Urothelium cell line (cell line): ENCODE measurements at regions not wholly inside any gene's neighbourhood (a gene's known extent, or its start where the extent isn't known, plus 50 kb on each side); places are given as distances from the start of the nearest gene placed in this dataset.
"Not testable (repeated sequence)": the region's sequence is repeated elsewhere in the genome, so short reads cannot be mapped to it uniquely, and the experiment has no call there.

Experiments
- DNase-seq: peaks from one replicate; pipeline ENCODE4 v3.0.0; 2011; ENCODE audit warnings: low spot score, mixed read lengths
- FAIRE-seq: peaks from 2 replicates; lab custom pipeline; 2011; peaks lifted over from hg19 to GRCh38; lab: Jason Lieb, UNC

DNA sequence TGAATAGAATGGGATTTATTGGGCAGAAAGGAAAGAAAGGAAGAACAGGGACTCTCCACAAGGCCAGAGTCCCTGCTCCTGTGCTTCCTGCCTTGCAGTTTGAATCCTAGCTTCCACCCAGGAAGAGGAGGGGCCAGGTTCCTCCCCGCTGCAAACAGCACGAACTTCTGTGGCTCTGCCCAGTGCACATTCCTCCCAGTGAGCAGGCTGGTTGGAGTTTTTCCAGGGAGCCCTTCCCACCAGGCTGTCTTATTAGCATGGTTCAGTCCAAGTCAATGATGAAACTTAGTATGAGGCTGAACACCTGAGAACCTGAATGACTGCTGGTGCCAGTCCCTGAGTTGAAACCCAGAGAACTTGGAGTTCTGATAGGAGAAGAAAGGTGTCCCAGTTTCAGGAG lies 247.2 kb downstream of the DUSP10 start:
- DNase-seq (no peak), FAIRE-seq (no peak)

DNA sequence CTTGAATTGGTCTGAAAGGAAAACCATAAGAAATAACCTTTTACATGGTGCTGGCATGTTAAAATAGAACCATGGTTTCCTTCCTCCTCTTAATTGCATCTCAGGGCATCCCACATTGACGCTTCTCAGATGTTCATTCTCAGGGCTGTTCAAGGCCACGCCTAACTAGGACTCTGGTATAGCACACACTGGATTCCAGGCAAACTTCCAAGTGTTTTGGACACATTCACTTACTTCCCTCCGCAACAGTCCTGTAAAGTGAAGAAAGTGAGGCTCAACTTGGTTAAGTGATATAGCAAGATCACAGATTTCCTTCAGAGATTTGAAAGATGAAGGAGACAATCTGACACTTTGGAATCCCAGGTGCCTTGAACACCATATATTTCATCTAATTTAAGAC lies 244.8 kb downstream of the DUSP10 start:
- FAIRE-seq (no peak), DNase-seq (no peak)

DNA sequence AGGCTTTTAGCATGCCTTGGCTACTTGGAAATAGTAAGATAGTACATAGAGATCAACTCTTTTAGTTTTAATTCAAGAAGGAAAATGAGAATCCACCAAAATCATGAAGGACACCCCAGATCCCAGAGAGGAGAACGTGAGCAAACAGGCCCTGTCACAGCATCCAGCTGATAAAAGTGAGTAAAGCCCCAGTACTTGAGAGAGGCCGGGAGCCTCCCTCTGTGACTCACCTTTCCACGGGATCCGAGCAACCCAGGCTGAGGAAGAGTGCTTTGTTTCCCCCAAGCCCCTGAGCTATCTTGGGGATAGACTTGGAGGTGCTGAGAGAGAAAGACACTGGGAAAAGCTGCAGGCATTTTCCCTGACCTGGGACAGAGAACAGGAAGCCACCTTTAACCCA lies 238.6 kb downstream of the DUSP10 start:
- DNase-seq = no peak
- FAIRE-seq = no peak

DNA sequence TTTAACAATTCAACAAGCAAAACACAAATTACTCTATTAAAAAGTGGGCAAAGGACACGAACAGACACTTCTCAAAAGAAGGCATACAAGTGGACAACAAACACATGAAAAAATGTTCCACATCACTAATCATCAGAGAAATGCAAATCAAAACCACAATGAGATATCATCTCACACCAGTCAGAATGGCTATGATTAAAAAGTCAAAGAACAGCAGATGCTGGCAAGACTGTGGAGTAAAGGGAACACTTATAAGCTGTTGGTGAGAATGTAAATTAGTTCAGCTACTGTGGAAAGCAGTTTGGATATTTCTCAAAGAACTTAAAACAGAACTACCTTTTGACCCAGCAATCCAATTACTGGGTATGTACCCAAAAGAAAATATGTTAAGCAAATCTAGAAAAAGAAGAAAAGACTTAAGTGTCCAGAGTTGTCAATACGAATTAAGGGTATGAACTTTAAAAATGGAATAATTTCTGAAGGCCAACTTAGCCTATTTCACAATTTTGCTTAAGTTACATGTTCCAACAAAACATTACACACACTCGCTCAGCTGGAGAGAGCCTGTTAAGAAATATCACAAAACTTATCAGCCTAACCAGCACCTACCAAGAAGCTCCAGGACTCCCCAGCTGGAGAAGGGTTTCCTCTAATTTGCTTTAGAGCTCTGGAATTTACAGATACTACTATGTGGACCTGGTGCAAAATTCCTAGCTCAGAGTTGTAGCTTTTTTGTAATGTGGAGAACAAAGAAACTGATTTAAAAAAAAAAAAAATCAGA lies 232.1 kb downstream of the DUSP10 start:
- FAIRE-seq = no peak
- no peak for DNase-seq

DNA sequence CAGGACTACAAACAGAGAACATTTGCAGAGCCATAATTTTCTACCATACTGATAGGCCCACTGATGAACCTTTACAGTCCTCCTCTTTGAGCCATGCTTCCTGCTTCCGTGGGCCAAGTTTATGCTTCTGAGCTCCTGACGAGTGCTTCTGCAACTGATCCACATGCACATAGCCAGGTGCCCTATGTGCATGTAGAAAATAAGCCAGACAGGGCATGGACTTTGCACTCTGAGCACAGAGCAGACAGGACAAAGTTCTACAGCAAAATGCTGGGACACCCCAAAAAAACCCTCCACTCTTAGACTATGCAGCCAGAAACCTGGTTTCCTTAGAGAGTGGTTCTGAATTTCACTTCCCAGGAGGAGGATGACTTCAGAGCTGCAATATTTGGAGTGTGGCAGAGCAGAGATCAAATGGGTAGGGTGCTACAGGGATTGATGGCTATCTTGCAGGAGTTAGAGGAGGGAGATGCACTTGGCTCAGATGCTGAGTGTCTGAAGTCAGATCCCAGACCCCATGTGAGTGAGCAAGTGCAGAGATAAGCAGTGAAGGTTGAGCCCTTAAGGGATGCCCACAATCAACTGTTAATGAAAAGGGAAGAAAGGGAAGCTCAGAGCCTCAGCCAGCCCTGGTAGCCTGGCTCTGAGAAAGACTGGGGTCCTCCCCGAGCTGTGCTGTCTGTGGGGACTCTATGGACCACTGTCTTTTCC lies 230.9 kb downstream of the DUSP10 start:
- DNase-seq (no peak), FAIRE-seq (no peak)

DNA sequence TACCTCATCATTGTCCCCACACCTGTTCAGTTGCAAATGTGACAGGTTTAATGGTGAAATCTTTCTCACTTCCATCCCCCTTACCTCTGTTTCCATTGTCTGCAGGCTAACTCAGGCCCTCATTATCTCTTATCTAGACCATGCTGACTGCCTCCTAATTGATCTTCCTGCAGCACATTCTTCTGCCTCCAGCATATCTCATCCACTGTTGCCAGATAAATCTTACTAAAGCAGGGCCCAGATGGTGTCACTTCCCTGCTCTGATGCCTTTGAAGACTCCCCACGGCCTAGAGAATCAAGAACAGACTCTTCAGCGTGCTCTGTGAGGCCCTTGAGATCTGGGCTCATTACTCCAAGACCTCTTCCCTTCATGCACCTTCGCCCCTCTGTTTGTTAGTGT lies 230.1 kb downstream of the DUSP10 start:
- DNase-seq (no peak), FAIRE-seq (no peak)

DNA sequence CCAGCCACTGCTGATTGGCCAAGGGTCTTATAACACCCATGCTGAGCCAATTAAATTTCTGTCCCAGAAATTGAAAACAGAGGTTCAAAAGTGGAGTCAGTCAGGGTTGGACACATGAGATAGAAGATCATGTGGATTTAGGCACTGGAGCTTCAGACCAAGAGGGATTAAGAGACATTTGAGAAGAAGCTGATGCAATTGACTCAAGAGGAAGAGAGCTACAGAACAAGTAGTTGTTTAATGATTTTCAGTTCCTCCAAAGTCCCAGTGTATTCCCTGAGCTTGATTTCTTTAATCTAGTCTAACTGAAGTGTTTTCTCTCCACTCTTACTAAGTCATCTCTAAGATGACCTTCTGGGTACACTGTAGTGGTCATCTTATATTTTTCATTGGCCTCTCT lies 227.1 kb downstream of the DUSP10 start:
- FAIRE-seq (no peak), DNase-seq (no peak)

DNA sequence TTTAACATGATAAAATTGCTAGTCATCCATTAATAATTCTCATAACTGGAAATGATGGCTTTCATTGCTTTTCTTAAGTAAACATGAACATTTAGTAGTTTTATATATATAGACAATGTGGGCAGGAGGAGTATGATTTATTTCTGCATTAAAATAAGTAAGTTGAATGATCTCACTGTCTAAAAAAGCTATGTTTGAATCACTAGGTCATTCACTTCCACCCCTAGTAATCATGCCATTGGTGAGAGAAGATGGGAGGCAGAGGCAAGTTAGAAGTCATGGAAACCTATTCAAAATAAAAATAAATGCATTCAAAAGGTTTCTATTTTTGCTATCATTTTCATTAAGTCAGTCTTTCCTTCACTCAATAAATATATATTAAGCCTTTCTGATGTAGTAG lies 226.4 kb downstream of the DUSP10 start:
- FAIRE-seq = no peak
- no peak for DNase-seq

DNA sequence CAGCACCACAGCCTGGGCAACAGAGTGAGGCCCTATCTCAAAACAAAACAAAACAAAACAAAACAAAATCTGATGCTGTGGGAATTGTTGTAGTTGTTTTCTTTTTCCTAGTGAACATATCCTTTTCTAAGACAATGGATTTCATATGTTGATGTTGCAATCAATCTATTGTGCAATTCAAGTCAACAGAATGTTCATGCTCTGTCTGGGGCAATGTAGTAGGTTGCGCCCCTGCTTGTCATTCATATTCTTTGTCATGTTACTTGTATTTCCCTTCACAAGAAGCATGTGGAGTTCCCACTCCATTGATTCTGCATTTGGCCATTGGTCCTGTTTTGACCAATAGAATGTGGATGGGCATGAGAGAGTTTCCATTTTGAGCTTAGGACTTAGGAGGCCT lies 223.9 kb downstream of the DUSP10 start:
- FAIRE-seq = no peak
- no peak for DNase-seq

DNA sequence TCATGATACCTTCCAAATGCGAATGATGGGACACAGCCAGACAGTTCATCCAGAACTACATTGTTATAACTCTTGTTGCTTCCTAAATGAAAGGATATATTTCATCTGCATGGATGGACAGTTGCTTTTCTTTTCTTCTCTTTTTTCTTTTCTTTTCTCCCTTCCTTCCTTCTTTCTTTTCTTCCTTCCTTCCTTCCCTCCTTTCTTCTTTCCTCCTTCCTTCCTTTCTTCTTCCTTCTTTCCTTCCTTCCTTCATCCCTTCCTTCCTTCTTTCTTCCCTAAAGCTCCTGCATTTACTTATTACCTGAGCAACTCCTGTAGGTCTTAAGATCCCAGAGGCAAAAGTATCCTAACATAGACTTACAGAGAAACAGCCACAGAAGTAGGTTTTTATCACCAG lies 221.6 kb downstream of the DUSP10 start:
- FAIRE-seq (no peak), DNase-seq (no peak)

DNA sequence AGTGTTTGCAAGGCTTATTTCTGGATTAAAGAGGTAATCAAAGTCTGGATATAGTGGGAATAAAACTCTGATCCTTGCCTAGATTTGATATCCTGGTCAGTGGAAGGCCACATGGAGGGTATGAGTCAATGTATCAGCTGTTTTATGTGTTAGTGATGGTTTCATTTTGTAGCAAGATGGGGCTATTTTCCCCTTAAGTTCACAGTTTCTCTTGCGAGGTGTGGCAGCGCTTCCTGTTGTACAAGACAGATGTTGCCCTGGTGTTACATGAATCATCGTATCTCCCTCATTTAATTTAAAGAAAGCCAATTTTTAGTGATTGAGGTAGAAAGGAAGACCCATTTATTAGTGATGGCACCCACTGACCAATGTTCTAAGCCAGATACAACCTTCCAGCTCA lies 220.2 kb downstream of the DUSP10 start:
- DNase-seq = no peak
- no peak for FAIRE-seq

DNA sequence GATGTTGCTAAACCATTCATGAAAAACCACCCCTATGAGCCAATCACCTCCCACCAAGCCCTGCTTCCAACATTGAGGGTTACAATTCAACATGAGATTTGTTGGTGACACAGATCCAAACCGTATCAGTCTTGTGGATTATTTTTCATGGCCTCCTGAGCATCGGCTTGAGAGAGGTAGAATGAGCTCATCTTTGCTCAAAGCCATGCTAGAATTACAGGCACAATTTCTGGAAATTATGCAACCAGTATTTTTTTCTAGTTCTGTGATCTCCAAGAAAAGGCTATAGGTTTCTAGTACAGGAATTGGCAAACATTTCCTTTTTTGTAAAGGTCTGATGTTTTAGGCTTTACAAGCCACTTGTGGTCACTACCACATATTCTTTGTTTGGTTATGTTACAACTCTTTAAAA lies 219.4 kb downstream of the DUSP10 start:
- DNase-seq (no peak), FAIRE-seq (no peak)

DNA sequence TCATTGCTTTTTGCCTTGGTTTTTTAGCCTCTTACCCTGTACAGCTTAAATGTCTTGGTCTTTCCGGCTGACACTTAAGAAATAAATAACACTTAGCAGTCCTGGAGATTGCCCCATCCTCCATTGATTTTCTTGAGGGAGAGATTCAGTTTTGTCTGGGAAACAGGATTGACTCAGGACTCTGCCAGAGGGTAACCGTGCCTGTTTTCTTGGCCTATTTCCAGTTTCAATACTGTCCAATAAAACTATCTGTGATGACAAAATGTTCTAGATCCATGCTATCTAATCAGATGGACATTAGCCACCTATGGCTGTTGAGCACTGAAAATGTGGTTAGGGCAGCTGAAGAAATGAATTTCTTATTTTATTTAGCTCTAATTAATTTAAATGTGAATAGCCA lies 216.1 kb downstream of the DUSP10 start:
- FAIRE-seq = no peak
- DNase-seq = no peak

DNA sequence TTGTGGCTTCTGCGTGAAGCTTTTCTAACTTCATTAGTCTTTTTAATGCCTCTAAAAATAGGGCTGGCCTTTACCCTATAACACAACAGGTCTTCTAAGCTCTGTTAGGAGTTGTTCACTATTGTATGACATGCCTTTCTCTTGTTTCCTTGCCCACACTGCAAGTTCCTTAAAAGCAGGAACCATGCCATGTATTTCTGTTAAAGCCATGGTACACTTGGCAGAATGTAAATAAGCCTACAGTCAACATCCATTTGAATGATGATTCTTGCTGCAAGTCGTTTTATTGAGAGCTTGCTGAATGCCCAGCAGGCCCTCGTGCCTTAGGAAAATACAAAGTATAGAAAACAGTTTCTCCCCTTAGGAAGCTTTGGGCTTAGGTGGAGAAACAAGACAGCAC lies 214.6 kb downstream of the DUSP10 start:
- no peak for DNase-seq
- FAIRE-seq = no peak

DNA sequence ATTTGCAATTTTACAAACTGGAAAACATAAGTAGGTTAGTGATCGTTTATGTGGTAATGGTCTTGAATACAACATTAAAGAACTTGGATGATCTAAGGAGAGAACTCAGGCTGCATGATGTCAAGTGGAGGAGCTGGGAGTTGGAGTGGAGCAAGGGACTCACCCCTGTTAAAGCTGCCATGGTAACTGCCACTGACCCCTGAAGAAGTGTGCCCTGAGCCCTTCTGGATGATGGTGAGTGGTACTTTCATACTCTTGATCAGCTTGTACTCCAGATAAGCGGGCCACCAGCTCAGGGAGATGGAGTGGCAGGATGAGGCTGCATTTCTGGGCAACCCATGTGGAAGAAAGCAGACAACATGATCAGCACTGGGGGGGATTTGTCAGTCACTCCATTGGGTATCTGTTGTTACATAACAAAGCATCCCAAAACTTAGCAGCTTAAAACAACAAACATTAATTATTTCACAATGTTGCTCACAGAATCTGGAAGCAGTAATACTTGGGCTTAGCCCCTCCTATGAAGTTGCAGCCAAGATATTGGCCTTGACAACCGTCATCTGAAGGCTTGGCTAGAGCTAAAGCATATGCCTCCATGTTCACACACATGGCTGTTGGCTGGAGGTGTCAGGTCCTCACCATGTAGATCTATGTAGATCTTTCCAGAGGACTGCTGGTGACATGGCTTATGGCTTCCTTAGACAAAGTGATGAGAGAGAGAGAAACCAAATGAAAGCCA lies 213.8 kb downstream of the DUSP10 start:
- DNase-seq = no peak
- no peak for FAIRE-seq

DNA sequence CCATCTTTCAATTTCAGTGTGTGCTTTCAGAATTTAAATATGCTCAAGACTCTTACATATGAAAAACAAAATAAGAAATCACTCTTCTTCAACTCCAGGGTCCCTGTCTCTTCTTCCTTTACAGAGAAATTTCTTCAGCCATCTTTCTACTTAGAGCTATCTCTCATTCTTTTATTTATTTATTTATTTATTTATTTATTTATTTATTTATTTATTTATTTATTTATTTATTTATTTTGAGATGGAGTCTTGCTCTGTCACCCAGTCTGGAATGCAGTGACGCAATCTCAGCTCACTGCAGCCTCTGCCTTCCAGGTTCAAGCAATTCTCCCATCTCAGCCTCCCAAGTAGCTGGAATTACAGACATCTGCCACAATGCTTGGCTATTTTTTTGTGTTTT lies 211.7 kb downstream of the DUSP10 start:
- FAIRE-seq, DNase-seq: not testable (repeated sequence)

DNA sequence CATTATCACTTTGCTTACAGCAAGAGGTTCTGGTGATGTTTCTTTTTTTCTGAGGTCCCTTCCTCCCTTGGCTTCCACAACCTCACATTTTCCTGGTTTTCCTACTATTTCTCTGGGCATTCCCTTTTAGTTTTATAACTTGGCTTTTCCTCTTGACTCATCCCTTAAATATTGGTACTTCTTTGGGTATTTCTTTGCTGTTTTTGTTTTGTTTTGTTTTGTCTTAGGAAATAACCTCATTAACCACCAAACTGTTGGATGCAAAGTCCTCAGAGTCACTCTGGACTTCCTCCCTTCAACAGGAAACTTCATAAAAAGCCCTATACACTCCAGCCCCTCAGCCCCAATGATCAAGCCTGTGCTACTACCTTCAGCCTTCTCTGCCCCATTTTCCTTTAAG lies 211.1 kb downstream of the DUSP10 start:
- DNase-seq (no peak), FAIRE-seq (no peak)

DNA sequence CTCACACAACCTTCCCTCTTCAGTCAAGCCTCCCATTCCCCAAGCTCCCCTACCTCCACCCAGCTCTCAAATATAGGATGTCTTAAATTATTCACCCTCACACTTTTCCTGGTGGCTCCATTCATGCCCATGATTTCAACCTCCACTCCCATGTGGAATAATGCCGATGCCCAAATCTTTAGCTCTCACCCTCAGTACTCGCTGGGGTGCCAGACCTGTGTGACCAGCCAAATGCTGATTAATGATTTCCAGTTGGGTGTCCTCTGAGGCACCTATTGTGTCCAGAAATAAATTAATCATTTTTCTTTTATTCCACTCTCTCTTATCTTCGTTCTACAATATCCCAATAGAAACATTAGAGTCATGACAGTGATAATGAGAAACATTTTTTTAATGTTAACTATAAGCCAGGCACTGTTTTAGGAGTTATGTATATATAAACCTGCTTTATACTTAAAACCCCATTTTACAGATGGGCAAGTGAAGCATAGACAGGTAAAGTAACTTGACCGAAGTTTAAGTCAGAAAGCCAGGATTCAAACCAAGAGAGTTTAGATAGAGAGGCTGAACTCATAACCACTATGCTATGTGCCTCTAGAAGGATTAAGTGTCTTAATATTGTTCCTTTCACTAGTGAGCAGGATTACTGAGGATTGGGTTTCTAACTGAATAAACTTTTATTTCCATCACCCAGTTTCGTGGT lies 209.7 kb downstream of the DUSP10 start:
- no peak for FAIRE-seq

DNA sequence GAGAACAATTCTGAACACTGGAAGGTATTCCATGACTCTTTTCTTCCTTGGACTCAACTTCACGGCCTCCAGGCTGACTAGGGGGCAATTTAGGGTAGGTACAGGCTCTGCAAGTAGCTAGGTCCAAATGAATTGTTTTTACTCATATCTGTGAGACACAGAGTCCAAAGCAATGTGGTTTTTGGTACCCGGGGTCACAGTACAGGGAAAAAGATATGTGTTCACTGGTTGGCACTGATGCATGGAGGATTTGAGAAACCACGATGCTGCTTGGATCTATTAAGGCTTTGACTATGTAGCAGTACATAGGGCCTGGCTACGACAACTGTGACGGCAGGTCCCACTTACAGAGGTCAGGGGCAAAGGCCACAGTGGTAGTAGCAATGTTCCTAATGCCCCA lies 200.6 kb downstream of the DUSP10 start:
- FAIRE-seq (no peak), DNase-seq (no peak)

More for the DNA sequence above, 209.7 kb downstream of the DUSP10 start:
- no peak for DNase-seq

DNA sequence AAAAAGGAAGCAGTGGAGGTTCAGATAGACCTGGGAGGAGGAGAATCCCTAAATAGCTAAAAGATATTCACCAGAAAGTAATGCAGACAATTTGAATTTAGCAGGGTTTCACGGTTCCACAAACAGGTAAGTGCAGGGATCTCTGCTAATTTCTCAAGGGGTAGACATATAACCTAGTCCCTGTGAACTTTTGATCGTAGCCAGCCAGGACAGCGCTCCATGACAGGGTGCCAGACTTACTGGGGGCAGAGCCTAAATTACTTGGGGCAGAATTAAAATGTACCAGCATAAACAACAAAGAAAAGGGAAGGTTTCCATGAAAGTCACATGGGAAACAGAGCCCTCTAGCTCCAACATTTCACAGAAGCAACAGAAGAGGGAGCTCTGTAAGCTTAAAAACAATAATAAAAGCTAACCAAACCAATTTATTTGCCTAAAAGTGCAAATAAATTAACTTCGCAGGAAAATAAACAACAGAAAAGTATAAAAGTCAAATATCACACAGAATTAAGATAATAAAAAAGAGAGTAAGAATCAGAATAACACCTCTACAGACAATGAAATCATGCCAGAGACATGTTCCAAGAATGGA lies 198.3 kb downstream of the DUSP10 start:
- peak; percentile 13 for DNase-seq
- no peak for FAIRE-seq

DNA sequence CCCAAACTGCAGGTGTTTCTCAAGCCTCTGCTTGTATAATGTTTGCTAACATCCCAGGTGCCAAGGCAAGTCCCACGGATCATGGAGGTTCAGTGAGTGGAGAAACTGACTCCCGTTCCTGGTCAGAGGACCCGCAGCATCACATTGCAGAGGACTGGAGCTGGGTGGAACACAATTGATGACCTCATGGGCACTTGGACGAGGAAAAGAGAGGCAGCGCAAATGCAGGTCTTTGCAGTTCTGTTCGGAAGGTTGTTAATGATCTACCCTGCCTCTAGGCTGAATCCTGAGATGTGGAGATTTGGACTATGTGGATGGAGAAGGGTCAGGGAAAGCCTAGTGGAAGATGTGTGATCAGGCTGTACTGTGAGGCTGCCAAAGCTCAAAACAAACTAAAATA lies 192.9 kb downstream of the DUSP10 start:
- DNase-seq (no peak), FAIRE-seq (no peak)
